Inflammatory macrophage (primary cell): ENCODE measurements at regions not wholly inside any gene's neighbourhood (a gene's known extent, or its start where the extent isn't known, plus 50 kb on each side); places are given as distances from the start of the nearest gene placed in this dataset.

ENCODE experiments used
- DNase-seq, 2 donors: peaks; one replicate each; pipeline ENCODE4 v3.0.0-alpha.2; 2020 to 2022

DNA sequence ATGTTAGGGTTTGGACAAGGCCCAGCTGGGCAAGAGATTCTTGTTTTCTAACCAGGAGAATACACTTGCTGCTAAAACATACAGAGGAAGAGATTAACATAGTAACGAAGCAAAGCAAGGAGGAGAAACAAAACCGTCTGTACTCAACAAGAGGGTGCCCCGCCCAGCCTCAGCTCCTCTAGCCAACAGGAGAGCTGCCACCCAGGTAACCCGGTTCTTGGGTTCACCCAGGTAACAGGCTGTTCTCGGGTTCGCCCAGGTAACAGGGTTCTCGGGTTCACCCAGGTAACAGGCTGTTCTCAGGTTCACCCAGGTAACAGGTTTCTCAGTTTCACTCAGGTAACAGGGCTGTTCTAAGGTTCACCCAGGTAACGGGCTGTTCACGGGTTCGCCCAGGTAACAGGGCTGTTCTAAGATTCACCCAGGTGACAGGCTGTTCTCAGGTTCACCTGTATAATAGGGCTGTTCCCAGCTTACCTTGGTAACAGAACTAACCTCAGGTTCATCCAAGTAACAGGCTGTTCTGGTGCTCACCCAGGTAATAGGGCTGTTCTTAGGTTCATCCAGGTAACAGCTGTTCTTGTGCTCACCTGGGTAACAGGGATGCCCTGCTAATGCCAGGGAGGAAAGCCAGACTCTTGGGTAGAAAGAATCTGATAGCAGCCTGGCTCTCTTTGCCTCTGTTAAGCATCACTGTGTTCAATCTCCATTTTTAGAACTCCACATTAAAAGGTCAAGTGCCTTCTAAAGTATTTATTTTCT is 271.6 kb downstream of the SYK start:
- DNase-seq: no peak

DNA sequence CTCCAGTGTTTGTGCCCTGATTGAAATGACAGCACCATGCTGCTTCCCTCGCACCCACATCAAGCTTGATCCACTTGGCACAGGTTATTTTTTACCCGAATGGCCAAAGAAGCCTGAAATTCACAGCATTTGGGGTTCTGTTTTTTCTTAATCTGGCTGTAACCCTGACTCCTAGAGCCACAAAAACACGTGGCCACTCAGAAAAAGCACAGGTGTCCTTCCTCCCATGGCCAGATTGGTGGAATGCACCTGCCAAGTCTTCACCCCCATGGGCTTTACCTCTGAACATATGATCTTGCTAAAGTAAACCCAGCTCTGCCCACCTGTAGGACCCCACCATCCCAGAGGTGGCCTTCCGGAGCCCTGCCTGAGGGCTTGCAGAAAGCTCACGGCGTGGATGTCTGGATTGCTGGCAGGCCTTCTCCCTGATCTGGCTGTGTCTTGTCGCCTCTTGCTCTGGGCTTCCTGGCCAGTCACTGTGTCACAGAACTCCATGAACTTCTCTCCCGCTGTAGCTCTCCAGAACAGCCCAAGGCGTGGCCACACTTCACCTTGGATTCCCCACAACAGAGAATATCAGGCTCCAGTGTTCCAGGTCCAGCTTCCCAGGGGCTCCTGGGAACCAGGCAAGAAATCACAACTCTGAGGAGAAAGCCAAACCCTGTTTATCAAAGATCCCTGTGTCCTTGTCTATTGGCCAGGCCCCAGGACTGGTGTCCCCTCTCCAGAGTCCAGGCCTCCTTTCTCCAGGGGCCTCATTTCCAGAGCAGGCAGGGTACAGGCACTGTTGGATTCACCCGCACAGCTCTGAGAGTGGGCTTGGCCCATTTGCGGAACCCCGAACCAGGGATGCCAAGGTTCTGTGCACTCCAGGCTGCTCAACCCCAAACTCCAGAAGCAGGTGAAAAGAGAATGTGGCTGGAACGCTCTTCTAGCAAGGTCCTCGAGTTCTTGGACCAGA is 272.5 kb downstream of the SYK start:
- DNase-seq: no peak

DNA sequence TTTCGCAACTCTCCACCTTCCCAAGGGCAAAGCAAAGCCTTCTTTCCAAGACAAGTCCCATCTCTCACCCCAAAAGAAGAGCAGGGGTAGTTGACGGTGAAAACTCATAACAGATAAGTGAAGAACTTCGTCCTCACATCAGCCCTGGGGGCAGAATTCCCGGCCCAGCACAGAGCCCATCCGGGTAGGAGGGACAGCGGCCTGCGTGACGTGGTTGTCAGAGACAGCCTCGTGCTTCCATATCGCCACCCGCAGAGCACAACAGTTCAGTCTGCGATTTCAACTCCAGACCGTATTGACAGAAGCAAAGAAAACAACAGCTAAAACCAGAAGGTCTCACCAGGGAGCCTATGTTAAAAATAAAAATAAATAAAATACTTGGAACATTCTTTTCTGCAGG is 273.2 kb downstream of the SYK start:
- no peak for DNase-seq

DNA sequence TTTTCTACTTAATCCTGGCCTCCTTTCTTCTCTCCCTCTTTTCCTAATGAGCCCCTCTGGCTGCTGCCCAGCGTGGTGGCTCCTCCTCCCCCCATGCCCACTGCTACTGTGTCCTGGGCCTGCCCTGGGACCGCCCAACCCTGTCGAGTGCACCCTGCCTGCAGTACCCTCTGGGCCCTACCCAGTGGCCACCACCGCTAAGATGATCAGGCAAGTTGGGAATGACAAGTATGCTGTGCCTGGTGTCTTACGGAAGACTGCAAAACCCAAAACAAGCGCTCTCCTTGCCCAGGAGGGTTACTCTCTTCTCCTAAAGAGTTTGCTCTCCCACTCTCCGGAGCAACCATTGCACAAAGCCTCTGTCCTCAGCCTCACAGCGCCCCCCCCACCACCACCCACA is 273.7 kb downstream of the SYK start:
- DNase-seq: no peak

DNA sequence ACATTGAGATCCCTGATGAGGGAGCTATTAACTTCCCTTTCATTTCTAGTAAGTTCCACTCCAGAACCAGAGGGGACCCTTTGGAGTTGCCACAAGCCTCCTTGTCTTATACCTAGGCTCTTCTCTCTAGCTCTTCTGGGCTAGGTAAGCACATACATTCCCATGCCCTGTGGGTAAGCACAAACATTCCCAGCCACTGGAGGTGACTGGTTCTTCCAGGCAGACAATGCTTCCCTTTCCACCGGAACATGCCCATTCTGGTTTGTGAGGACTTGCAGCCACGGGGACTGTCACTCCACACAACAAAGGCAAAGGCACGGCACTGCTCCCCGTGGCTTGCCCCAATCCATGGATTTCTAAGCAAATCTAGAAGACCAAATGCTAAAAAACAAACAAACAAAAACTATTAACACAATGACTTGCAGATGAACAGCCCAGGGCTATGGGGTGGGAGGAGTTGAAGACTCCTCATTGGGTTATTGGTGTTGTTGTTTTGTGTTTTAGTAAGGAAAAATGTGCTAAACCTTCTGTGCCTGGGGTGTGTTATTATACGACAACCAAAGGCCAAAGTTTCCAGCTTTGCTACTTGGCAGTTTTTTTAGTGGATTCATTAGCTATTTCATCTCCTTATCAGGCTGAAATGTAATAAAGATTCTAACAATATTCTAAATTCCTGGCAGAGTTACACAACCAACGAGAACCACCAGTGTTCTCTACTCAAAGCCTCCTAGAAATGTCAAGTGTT is 276.2 kb downstream of the SYK start:
- DNase-seq: no peak

DNA sequence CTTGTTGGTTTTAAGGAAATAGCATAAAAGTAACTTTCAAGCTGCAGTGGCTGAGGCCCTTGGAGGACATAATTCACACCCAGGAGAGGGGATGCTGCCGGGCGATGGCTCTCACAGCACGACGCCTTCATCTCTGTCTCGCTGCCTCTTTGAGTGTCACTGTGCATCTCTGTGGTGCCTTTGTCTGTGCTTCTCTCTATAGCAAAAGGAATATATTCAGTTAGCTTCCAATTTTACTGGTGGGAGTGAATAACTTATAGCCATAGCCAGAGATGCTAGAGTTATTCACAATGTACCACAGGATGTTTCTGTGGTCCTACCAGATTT is 276.7 kb downstream of the SYK start:
- DNase-seq: no peak

DNA sequence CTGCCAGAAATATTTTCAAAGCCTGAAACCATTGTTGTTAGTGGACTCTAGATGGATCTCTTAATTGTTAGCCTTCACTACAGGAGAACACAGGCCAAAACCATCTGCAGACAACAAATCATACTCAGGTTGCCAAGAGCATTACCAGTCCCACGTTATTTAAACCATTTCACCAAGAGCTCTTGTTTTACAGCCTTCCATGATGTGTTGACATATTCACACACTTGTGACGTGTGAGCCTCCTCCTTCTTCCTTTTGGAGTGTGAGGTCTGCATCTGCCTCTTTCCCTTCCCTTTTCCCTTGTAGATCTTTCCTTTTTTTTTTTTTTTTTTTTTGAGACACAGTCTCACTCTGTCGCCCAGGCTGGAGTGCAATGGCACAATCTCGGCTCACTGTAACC is 279.0 kb downstream of the AUH start:
- peak; percentile 15 to 19 for DNase-seq

DNA sequence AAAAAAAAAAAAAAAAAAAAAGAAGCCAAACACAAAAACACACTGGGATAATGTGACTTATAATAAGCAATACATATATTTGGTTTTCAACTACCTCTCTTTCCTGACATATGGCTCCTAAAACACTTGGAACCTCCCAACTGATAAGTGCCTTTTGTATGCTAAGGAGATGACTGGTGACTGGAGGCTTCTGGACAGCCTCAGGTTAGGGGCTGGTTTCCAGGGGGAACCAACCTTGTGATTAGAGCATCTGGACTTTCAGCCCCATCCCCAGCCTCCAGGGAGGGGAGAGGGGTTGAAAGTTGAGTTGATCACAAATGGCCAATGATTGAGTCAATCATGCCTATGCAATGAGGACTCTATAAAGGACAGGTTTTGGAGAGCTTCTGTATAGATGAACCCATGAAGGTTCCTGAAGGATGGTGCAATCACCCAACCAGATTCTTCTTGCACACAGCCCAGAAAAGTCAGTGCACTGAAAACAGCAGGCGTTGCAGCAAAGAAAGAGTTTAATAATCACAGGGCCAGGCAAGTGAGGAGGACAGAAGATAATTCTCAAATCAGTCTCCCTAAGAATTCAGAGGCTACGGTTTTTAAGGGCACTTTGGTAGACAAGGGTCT is 276.7 kb downstream of the AUH start:
- DNase-seq: no peak

DNA sequence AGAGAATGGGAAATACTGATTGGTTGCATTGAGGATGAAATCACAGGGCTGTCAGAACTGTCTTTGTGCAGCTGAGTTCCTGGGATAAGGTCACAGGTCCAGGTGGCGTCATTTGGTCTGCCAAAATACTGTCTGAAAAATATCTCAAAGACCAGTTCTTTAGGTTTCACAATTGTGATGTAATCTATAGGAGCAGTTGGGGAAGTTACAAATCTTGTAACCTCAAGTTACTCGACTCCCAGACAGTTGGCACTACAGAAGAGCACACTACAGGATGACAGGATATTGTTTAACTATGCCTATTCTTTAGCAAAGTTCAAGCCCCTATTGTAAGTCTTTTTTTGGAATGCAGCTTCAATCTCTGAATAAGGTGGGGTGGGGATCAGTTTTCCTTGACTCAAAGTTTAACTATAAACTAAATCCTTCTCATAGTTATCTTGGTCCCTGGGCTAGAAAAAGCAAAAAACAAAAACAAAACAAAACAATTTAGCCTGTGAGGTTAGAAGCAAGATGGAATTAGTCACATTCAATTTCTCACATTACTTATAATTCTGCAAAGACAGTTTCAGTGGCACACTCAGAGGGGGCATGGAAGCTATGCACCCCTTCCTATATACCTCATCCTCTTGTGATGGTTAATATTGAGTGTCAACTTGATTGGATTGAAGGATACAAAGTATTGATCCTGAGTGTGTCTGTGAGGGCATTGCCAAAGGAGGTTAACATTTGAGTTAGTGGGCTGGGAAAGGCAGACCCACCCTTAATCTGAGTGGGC is 276.0 kb downstream of the AUH start:
- DNase-seq: peak; percentile 88 to 95

DNA sequence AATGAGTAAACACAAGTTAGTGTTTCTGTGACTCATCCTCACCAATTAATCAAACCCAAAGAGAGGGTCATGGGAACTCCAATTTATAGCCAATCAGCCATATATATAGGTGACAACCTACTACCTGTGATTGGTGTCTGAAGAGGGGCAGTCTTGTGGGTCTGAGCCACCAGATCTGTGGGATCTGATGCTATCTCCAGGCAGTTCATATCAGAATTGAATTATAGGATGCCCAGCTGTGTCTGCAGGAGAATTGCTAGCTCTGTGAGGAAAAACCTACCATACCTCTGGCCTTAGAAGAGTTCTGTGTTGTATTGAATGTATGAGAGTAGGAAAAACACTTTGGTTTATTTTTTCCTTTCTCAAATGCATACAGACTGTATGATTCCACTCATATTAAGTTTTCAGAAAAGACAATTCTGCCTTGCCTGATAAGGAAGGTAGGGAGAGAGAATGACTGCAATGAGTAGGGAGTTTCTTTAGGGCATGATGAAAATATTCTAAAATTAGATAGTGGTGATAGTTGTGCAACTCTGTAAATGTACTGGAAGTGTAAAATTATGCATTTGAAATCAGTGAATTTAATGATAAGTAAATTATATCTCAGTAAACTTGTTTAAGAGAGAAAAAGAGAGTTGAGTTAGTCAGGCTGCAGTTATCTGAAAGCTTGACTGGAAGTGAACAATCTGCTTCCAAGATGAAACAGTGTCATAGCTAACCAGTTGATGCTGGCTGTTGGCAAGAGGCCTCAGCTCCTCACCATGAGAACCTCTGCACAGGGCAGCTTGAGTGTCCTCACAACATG is 274.9 kb downstream of the AUH start:
- peak in 1 of 2 donors; percentile 8 for DNase-seq

DNA sequence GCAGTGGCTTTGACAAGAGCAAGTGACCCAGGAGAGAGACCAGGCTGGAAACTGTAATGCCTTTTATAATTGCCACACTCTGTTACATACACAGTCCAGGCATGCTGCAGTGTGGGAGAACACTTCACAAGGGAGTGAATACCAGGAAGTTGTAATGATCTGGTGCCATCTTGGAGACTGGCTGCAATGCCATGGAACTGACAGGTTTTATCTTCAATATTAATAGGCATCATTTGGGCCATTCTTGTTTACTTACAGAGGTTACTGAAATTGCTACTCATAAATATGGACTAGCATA is 274.3 kb downstream of the AUH start:
- DNase-seq: peak; percentile 30 to 48

DNA sequence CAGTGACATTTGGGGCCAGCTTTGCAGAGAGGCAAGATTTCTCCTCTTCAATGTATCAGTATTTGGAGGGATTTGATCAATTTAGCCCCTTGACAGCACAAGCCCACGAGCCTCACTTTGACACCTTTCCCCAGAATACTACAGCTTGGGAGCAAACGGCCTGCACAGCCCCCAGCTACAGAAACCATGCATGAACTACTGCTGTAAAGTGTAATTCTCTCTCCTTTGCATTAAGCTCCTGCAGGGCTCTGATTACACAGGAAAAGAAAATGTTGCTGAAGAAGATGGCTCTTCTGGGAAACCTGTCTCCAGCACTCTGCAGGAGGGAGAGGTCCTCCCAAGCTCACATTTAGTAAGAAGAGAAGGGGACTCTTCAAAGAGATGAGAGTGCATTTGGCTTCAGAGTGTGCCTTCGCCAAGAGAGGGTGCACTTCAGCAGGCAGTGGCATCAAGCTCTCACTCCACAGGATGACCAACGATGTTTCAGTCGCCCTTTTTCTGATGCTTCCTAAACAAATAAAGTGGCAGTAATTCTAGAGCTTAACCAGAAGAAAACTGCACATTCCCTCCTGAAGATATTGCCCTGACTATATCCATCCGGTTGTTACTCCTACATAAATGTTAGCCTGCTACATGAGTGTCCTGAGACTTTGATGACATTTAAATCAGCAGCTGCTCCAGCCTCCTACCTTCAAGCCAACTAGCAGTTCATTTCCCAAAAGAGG is 272.2 kb downstream of the AUH start:
- DNase-seq: peak; percentile 23 to 57

DNA sequence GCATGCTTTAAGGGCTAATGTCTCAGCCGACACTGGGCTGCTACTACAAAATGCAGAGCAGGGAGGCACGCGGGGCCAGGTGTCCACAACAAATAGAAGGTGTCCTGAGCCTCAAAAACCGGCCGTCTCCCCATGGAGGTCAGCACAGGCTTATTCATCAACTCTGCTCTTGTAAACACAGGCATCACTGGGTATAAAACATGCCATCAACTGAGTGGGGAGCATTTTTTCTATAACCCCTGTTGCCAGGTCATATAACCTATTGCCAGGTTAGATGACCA is 271.6 kb downstream of the AUH start:
- DNase-seq: no peak

DNA sequence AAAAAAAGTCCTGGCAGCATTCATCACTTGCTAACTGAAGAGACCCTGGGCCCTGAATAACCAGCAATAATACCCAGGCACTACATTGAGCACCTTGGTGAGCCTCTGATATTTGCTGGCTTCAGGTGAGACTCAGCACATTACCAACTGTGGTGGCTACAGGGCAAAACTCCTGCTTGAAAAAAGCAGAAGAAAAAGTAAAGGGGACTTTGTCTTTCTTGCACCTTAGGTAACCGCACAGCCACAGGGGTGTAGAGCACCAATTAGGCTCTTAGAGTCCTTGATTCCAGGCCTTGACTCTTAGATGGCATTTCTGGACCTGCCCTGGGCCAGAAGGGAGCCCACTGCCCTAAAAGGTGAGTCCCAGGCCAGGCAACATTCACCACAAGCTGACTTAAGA is 269.5 kb downstream of the AUH start:
- no peak for DNase-seq

DNA sequence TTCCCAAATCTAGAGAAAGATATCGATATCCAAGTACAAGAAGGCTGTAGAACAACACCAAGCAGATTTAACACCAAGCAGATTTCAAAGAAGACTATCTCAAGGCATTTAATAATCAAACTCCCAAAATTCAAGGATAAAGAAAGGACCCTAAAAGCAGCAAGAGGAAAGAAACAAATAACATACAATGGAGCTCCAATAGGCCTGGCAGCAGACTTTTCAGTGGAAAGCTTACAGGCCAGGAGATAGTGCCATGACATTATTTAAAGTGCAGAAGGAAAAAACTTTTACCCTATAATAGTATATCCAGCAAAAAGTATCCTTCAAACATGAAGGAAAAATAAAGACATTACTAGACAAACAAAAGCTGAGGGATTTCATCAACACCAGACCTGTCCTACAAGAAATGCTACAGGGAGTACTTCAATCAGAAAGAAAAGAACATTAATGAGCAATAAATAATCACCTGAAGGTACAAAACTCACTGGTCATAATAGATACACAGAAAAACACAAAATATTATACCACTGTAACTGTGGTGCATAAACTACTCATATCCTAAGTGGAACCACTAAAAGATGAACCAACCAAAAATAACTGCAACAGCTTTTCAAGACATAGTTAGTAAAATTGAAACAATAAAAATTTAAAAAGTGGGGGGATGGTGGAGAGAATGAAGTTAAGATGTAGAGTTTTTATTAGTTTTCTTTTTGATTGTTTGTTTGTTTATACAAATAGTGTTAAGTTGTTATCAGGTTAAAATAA is 267.2 kb downstream of the AUH start:
- DNase-seq: no peak

DNA sequence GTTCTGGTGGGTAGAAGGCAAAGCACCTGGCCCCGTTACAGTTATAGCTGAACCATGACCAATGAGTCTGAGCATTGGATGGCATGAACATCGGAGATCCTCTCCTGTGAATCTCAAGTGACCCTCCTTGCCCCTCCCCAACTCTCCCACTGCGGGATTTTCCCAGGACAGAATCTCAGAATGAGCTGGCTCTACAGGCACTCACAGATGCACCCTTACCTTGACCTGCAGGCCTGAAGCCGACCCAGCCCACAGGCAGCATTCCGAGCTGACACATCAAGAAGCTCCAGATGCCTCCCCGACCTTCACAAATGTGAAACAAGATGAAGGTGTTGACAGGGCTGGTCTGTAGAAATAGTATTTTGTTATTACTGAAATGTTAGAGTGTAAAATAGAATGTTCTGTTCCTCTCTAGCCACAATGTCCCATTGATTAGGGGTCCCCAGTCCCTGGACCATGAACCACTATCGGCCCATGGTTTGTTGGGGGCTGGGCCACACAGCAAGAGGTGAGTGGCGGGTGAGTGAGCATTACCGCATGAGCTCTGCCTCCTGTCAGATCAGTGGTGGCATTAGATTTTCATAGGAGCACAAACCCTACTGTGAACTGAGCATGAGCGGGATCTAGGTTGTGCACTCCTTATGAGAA is 263.4 kb downstream of the AUH start:
- no peak for DNase-seq

DNA sequence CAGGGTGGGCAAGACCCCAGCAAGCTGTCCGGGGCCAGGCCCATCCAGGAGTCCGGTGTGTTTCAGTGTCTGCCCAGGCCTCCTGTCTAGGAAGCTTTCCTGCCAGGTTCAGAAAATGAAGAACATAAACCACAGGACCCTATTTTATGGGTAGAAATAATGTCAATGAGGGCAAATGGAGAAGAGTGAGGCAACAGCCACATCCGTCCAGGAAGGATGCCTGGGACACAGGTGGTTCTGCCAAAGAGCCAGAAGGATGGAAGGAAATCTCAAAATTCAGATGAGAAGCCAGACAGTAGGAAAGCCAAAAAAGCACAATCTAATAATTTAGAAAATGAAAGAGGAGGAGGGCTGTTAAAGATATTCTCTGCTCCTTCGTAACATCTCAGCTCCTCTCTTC is 262.3 kb downstream of the AUH start:
- DNase-seq: no peak

DNA sequence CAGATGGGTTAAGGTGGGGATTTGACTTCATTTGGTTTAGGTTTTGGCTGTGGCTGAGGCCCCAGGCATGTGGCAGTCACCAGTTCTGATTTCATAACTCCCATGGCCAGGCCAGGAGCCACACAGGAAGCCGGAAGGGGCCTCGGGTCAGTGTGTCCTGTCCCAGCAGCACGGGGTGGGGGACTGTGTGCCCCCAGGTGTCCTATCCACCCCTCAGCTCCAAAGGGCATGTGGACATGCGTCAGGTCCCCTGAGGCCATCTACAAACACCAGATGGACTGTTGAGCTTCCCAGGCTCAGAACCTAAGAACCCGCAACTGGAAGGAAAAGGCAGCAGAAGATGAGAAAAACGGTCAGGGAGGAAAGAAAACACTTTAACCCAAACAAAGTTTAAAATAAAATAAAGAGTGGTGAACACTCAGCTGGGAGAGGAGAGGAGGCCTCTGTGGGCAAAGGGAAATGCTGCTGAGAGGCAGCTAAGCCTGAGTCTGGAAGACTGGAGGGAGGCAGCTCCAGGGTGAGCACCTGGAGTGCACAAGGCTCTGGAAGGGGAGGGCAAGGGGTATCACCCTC is 260.8 kb downstream of the AUH start:
- DNase-seq: peak; percentile 7 to 45

DNA sequence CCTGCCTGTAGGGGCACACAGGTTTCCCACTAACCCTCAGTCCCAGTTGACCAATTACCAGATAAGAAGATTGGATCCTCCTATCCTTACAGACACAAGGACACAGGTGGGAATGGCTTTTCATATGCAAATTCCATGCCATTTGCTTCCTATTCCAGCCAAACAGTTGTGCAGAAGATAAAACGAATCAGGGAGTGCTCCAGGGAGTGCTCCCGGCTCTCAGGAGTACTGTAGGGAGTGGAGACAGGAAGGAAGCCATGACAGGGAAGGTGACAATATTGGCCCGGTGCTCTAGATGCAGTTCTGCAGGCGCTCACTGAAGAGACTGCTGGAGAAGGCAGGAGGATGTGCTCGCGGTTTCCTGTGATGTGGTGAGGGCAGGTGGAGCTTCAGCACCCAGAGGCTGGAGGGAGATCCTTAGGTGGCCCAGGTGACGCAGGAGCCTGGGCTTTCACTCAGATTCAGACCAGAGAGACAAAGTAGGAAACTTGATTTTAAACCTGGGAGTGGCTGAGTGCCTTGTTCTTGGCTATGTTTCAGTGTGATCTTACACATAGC is 260.0 kb downstream of the AUH start:
- no peak for DNase-seq
